GM23338 (cell line): ENCODE measurements at regions not wholly inside any gene's neighbourhood (a gene's known extent, or its start where the extent isn't known, plus 50 kb on each side); places are given as distances from the start of the nearest gene placed in this dataset.

Source experiments
- ATAC-seq: fragments of 200-7000 bp; cut with Tn5 transposase; 3 replicates; pipeline ENCODE4 v1.9.1; 2020
- DNase-seq: peaks from one replicate; pipeline ENCODE4 v3.0.0-alpha.2; 2015; ENCODE audit warnings: low spot score
- H2AFZ ChIP-seq: fragments of 200-600 bp; sonication (generic); 2 replicates; pipeline ENCODE4 v1.8.0; 2016; ENCODE audit warnings: antibody characterized with exemption, mild to moderate bottlenecking, moderate library complexity
- H3F3A ChIP-seq: fragments of 200-600 bp; sonication (generic); replicated peaks from 2 replicates; pipeline ENCODE4 v1.8.0; 2017; ENCODE audit warnings: antibody characterized with exemption, mixed run types, low read depth
- H3K27ac ChIP-seq: fragments of 200-600 bp; sonication (generic); 2 replicates; pipeline ENCODE4 v1.6.1; 2016; ENCODE audit warnings: low read depth
- H3K27me3 ChIP-seq: fragments of 200-600 bp; sonication (generic); 2 replicates; pipeline ENCODE4 v1.8.0; 2016; ENCODE audit warnings: mild to moderate bottlenecking, mixed run types, moderate library complexity; ENCODE audit not compliant: insufficient read depth
- H3K36me3 ChIP-seq: fragments of 200-600 bp; sonication (generic); 2 replicates; pipeline ENCODE4 v1.8.0; 2016; ENCODE audit warnings: mild to moderate bottlenecking; ENCODE audit not compliant: insufficient read depth
- H3K4me1 ChIP-seq: fragments of 200-600 bp; sonication (generic); 2 replicates; pipeline ENCODE4 v1.8.0; 2016; ENCODE audit warnings: mild to moderate bottlenecking, moderate library complexity; ENCODE audit not compliant: insufficient read depth
- H3K4me2 ChIP-seq: fragments of 200-600 bp; sonication (generic); 2 replicates; pipeline ENCODE4 v1.7.1; 2017; ENCODE audit warnings: mixed run types
- H3K4me3 ChIP-seq: fragments of 200-600 bp; sonication (generic); 2 replicates; pipeline ENCODE4 v1.6.1; 2016; ENCODE audit warnings: mixed run types
- H3K79me2 ChIP-seq: fragments of 200-600 bp; sonication (generic); replicated peaks from 2 replicates; pipeline ENCODE4 v1.8.0; 2017; ENCODE audit warnings: mild to moderate bottlenecking; ENCODE audit not compliant: insufficient read depth
- H3K9me2 ChIP-seq: fragments of 200-600 bp; sonication (generic); 2 replicates; pipeline ENCODE4 v1.8.0; 2017; ENCODE audit not compliant: insufficient read depth
- H4K20me1 ChIP-seq: fragments of 200-600 bp; sonication (generic); replicated peaks from 2 replicates; pipeline ENCODE4 v1.8.0; 2017; ENCODE audit warnings: mild to moderate bottlenecking; ENCODE audit not compliant: insufficient read depth
- H3K27ac Mint-ChIP-seq: 2 replicates; pipeline ENCODE4 v1.8.0; 2020; ENCODE audit warnings: inconsistent platforms, mild to moderate bottlenecking, moderate library complexity, mixed read lengths
- H3K27me3 Mint-ChIP-seq: 3 replicates; pipeline ENCODE4 v1.8.0; 2022; ENCODE audit warnings: low read depth, mild to moderate bottlenecking, moderate library complexity, mixed read lengths, inconsistent platforms; ENCODE audit not compliant: insufficient read depth, poor library complexity
- H3K36me3 Mint-ChIP-seq: 3 replicates; pipeline ENCODE4 v1.8.0; 2021; ENCODE audit warnings: low read depth, mild to moderate bottlenecking, inconsistent platforms, moderate library complexity, mixed read lengths
- H3K4me1 Mint-ChIP-seq: 3 replicates; pipeline ENCODE4 v1.8.0; 2020; ENCODE audit warnings: mild to moderate bottlenecking, inconsistent platforms, mixed read lengths
- H3K4me3 Mint-ChIP-seq: 3 replicates; pipeline ENCODE4 v1.8.0; 2021; ENCODE audit warnings: moderate library complexity, mild to moderate bottlenecking, inconsistent platforms, mixed read lengths
- H3K9me3 Mint-ChIP-seq: 3 replicates; pipeline ENCODE4 v1.8.0; 2020; ENCODE audit warnings: moderate library complexity, mild to moderate bottlenecking, inconsistent platforms, mixed read lengths
- EZH2 ChIP-seq: fragments of 200-600 bp; sonication (generic); IDR thresholded peaks from one replicate; pipeline ENCODE4 v1.8.0; 2017; ENCODE audit warnings: antibody characterized with exemption, mild to moderate bottlenecking, low read depth; ENCODE audit not compliant: unreplicated experiment
- REST ChIP-seq: IDR thresholded peaks from one replicate; pipeline ENCODE4 v1.6.1; 2018; ENCODE audit warnings: antibody characterized with exemption; ENCODE audit not compliant: unreplicated experiment
- STAT1 ChIP-seq: IDR thresholded peaks from one replicate; pipeline ENCODE4 v1.6.1; 2016; ENCODE audit warnings: antibody characterized with exemption; ENCODE audit not compliant: unreplicated experiment
- ZNF114 ChIP-seq: fragments of 250-450 bp; sonication (Bioruptor Pico); IDR thresholded peaks from 2 replicates; pipeline ENCODE4 v1.5.0; 2020; ENCODE audit warnings: mild to moderate bottlenecking, moderate library complexity
- ZNF331 ChIP-seq: fragments of 250-450 bp; sonication (Bioruptor Pico); IDR thresholded peaks from 2 replicates; pipeline ENCODE4 v1.5.0; 2020; ENCODE audit warnings: low read depth, mild to moderate bottlenecking, moderate library complexity
- ZNF462 ChIP-seq: fragments of 250-450 bp; sonication (Bioruptor Pico); IDR thresholded peaks from 2 replicates; pipeline ENCODE4 v1.5.0; 2020; ENCODE audit warnings: mild to moderate bottlenecking, moderate library complexity

DNA sequence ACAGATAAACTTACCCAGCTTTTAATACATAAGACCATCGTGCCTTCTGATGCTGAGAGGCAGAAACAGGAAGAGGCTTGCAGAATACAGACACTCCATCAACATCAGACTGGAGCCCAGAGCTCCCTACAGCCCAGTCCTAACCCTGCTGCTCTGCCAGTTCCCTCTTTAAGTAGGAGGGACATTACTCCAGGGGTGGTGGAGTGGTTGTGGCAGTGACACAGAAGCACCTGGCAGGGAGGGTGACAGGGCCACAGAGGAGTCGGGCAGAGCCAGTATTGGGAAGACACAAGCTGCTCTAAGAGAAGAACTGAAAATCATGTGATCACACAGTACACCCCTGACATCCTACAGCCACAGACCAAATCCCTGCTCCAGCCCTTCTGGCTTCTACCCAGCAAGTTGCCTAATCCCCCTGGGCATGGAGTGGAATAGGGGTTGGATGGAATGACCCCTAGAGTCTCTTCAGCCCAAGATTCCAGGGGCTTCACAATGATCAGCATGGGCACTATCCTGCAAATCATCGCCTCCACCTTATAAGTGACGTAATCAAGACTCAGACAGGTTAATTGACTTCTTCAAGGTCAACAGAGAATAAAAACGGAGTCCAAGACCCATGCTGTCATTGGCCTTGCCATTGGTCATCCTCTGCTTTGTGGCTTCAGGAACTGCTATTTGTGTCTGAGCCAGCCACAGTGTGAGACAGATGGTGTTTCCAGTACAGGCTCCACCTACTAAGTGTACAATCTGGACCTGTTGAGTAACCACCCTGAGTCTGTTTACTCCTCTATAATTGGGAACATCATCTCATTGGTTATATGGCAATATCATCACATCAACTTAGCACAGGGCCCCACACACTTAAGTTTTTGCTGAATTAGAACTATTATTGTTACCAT, 61.1 kb upstream of the ZMIZ1 start:
- no peak for TF ChIP-seq EZH2
- no peak for TF ChIP-seq STAT1
- no peak for TF ChIP-seq ZNF462 (CRISPR knock-in tag)
- no peak for TF ChIP-seq ZNF331 (CRISPR knock-in tag)
- no peak for TF ChIP-seq REST
- TF ChIP-seq ZNF114 (CRISPR knock-in tag): no peak
- Histone ChIP-seq H3K36me3 (no peaks in the 10 kb centered on the region), H4K20me1 (no peaks in the 10 kb centered on the region), H3K4me2 (no peak overlapping the region), H3K27me3 (no peaks in the 10 kb centered on the region), H3K27ac (no peak overlapping the region), H2AFZ (no peak overlapping the region), H3K4me1 (no peaks in the 10 kb centered on the region), H3K79me2 (no peaks in the 10 kb centered on the region), H3K4me3 (no peak overlapping the region), H3K9me2 (no peaks in the 10 kb centered on the region), H3F3A (no peaks in the 10 kb centered on the region)
- ATAC-seq (no peak), DNase-seq (no peak)
- Mint-ChIP-seq H3K36me3 (no peaks in the 10 kb centered on the region), H3K9me3 (no peaks in the 10 kb centered on the region), H3K27me3 (peaks cover 11% of the 10 kb centered on the region), H3K4me1 (0 out of 3 replicates have a peak, but pooled peaks cover 5% of the 10 kb centered on the region), H3K27ac (no peak overlapping the region), H3K4me3 (no peak overlapping the region)
